GM19468 (cell line): ENCODE measurements at regions not wholly inside any gene's neighbourhood (a gene's known extent, or its start where the extent isn't known, plus 50 kb on each side); places are given as distances from the start of the nearest gene placed in this dataset.

Experiments
- ATAC-seq: cut with Tn5 transposase; IDR thresholded peaks from one replicate; pipeline ENCODE4 v1.9.1; 2021; ENCODE audit warnings: mild to moderate bottlenecking, moderate library complexity, moderate number of reproducible peaks; ENCODE audit not compliant: unreplicated experiment; ENCODE audit errors: extremely low read depth

GRCh38 chr12:125221602-125222001, 156.4 kb downstream of the AACS start:
- ATAC-seq: no peak

GRCh38 chr12:125222876-125223275, 157.6 kb downstream of the AACS start:
- ATAC-seq: no peak

GRCh38 chr12:125225641-125226040, 160.4 kb downstream of the AACS start:
- no peak for ATAC-seq

GRCh38 chr12:125228519-125229260, 163.5 kb downstream of the AACS start:
- ATAC-seq: no peak

- no peak for ATAC-seq
These were observed 164.8 kb downstream of the AACS start for GRCh38 chr12:125229878-125230530.

- ATAC-seq: no peak
These were observed 168.1 kb downstream of the AACS start for GRCh38 chr12:125233319-125233718.

GRCh38 chr12:125239563-125239962, 174.3 kb downstream of the AACS start:
- ATAC-seq: no peak

GRCh38 chr12:125240717-125241116, 175.5 kb downstream of the AACS start:
- ATAC-seq: no peak

- ATAC-seq: no peak
These were observed 178.6 kb downstream of the AACS start for GRCh38 chr12:125243811-125244210.

GRCh38 chr12:125244338-125244737, 179.1 kb downstream of the AACS start:
- no peak for ATAC-seq

- ATAC-seq: no peak
These were observed 180.6 kb downstream of the AACS start for GRCh38 chr12:125245581-125246557.

GRCh38 chr12:125247477-125247876, 182.2 kb downstream of the AACS start:
- ATAC-seq: no peak

GRCh38 chr12:125249066-125249824, 184.0 kb downstream of the AACS start:
- ATAC-seq: no peak

- ATAC-seq: no peak
These were observed 184.7 kb downstream of the AACS start for GRCh38 chr12:125249932-125250331.

GRCh38 chr12:125254236-125254635, 189.0 kb downstream of the AACS start:
- ATAC-seq: no peak

GRCh38 chr12:125254856-125255255, 189.6 kb downstream of the AACS start:
- ATAC-seq: no peak

- ATAC-seq: no peak
These were observed 190.8 kb downstream of the AACS start for GRCh38 chr12:125255935-125256633.

GRCh38 chr12:125256634-125256936, 191.3 kb downstream of the AACS start:
- no peak for ATAC-seq

GRCh38 chr12:125259178-125259867, 194.1 kb downstream of the AACS start:
- no peak for ATAC-seq
